H9 (cell line): ENCODE measurements at regions not wholly inside any gene's neighbourhood (a gene's known extent, or its start where the extent isn't known, plus 50 kb on each side); places are given as distances from the start of the nearest gene placed in this dataset.
A peak's percentile ranks its signal among the peaks of the same experiment; 100 is the strongest.

Experiments
- DNase-seq: peaks from one replicate; pipeline ENCODE4 v3.0.0-alpha.2; 2017
- H2AFZ ChIP-seq: one replicate; pipeline ENCODE4 v1.6.1; 2013; ENCODE audit warnings: mild to moderate bottlenecking, low read length, control low read depth, moderate library complexity
- H2AK5ac ChIP-seq: 2 replicates; pipeline ENCODE4 v1.6.1; 2013; ENCODE audit warnings: low read length, control low read depth, mixed read lengths; ENCODE audit not compliant: insufficient read length
- H2BK120ac ChIP-seq: one replicate; pipeline ENCODE4 v1.6.1; 2013; ENCODE audit warnings: low read depth, mild to moderate bottlenecking, low read length, control low read depth, inconsistent platforms; ENCODE audit not compliant: poor library complexity, severe bottlenecking
- H2BK12ac ChIP-seq: 2 replicates; pipeline ENCODE4 v1.6.1; 2013; ENCODE audit warnings: low read length, control low read depth, mixed read lengths, low read depth; ENCODE audit not compliant: insufficient read length
- H2BK15ac ChIP-seq: 2 replicates; pipeline ENCODE4 v1.6.1; 2013; ENCODE audit warnings: low read depth, low read length, control low read depth
- H2BK20ac ChIP-seq: one replicate; pipeline ENCODE4 v1.6.1; 2013; ENCODE audit warnings: low read depth, mild to moderate bottlenecking, low read length, control low read depth, inconsistent platforms; ENCODE audit not compliant: poor library complexity, severe bottlenecking
- H2BK5ac ChIP-seq: 2 replicates; pipeline ENCODE4 v1.6.1; 2013; ENCODE audit warnings: low read length, control low read depth, mixed read lengths; ENCODE audit not compliant: insufficient read length
- H3K14ac ChIP-seq: 2 replicates; pipeline ENCODE4 v1.6.1; 2013; ENCODE audit warnings: low read length, control low read depth; ENCODE audit not compliant: insufficient read depth
- H3K18ac ChIP-seq: 2 replicates; pipeline ENCODE4 v1.6.1; 2013; ENCODE audit warnings: low read depth, mild to moderate bottlenecking, mixed read lengths, low read length, control low read depth; ENCODE audit not compliant: insufficient read length
- H3K23ac ChIP-seq: 2 replicates; pipeline ENCODE4 v1.6.1; 2013; ENCODE audit warnings: low read length, control low read depth, mixed read lengths, low read depth; ENCODE audit not compliant: insufficient read length
- H3K23me2 ChIP-seq: 2 replicates; pipeline ENCODE4 v1.6.1; 2013; ENCODE audit warnings: low read depth, mild to moderate bottlenecking, mixed read lengths, low read length, control low read depth; ENCODE audit not compliant: insufficient read length, poor library complexity, severe bottlenecking
- H3K27ac ChIP-seq: 2 replicates; pipeline ENCODE4 v1.5.1; 2013; ENCODE audit warnings: low read length, control low read depth, mixed read lengths, low read depth; ENCODE audit not compliant: insufficient read length
- H3K27me3 ChIP-seq: 2 replicates; pipeline ENCODE4 v1.6.1; 2013; ENCODE audit warnings: low read length, control low read depth, inconsistent platforms; ENCODE audit not compliant: insufficient read depth
- H3K4ac ChIP-seq: 2 replicates; pipeline ENCODE4 v1.6.1; 2013; ENCODE audit warnings: low read depth, mild to moderate bottlenecking, control low read depth, inconsistent platforms, low read length, moderate library complexity
- H3K4me1 ChIP-seq: 2 replicates; pipeline ENCODE4 v1.6.1; 2013; ENCODE audit warnings: low read length, control low read depth, inconsistent platforms; ENCODE audit not compliant: insufficient read depth
- H3K4me2 ChIP-seq: 2 replicates; pipeline ENCODE4 v1.6.1; 2013; ENCODE audit warnings: low read length, control low read depth, mixed read lengths; ENCODE audit not compliant: insufficient read length, insufficient read depth
- H3K56ac ChIP-seq: 2 replicates; pipeline ENCODE4 v1.6.1; 2013; ENCODE audit warnings: low read depth, mild to moderate bottlenecking, mixed read lengths, low read length, control low read depth; ENCODE audit not compliant: insufficient read length
- H3K79me1 ChIP-seq: 2 replicates; pipeline ENCODE4 v1.6.1; 2013; ENCODE audit warnings: low read depth, mild to moderate bottlenecking, moderate library complexity, low read length, control low read depth, inconsistent platforms; ENCODE audit not compliant: insufficient read depth, poor library complexity, severe bottlenecking
- H3K79me2 ChIP-seq: 2 replicates; pipeline ENCODE4 v1.6.1; 2013; ENCODE audit warnings: low read length, control low read depth, inconsistent platforms; ENCODE audit not compliant: insufficient read depth
- H3K9ac ChIP-seq: 2 replicates; pipeline ENCODE4 v1.6.1; 2013; ENCODE audit warnings: low read length, control low read depth, mixed read lengths; ENCODE audit not compliant: insufficient read length; ENCODE audit errors: extremely low read depth
- H3K9me3 ChIP-seq: one replicate; pipeline ENCODE4 v1.6.1; 2013; ENCODE audit warnings: low read depth, low read length, inconsistent platforms; ENCODE audit not compliant: control insufficient read depth
- H3T11ph ChIP-seq: one replicate; pipeline ENCODE4 v1.6.1; 2013; ENCODE audit warnings: mild to moderate bottlenecking, low read length, control low read depth, inconsistent platforms
- H4K20me1 ChIP-seq: one replicate; pipeline ENCODE4 v1.6.1; 2013; ENCODE audit not compliant: control insufficient read depth, insufficient read length, insufficient read depth
- H4K5ac ChIP-seq: 2 replicates; pipeline ENCODE4 v1.6.1; 2013; ENCODE audit warnings: low read depth, mild to moderate bottlenecking, mixed read lengths, low read length, control low read depth; ENCODE audit not compliant: insufficient read length
- H4K8ac ChIP-seq: replicated peaks from 2 replicates; pipeline ENCODE4 v1.6.1; 2013; ENCODE audit warnings: low read length, control low read depth, mixed read lengths, low read depth; ENCODE audit not compliant: insufficient read length
- H4K91ac ChIP-seq: 2 replicates; pipeline ENCODE4 v1.6.1; 2013; ENCODE audit warnings: low read depth, mild to moderate bottlenecking, moderate library complexity, mixed read lengths, low read length, control low read depth; ENCODE audit not compliant: insufficient read length
- H3K27ac Mint-ChIP-seq, 3 experiments: 2 replicates in 2 of 3; 3 replicates in 1 of 3; pipeline ENCODE4 v1.8.0; 2020 to 2021; ENCODE audit warnings: mixed read lengths in 3 of 3, mild to moderate bottlenecking in 1 of 3, moderate library complexity in 1 of 3
- H3K27me3 Mint-ChIP-seq: 2 replicates; pipeline ENCODE4 v1.8.0; 2021; ENCODE audit warnings: low read depth, mild to moderate bottlenecking, moderate library complexity, mixed read lengths
- H3K36me3 Mint-ChIP-seq, 3 experiments: 2 replicates in 2 of 3; 3 replicates in 1 of 3; pipeline ENCODE4 v1.8.0; 2020 to 2021; ENCODE audit warnings: low read depth in 3 of 3, mixed read lengths in 3 of 3; ENCODE audit not compliant: insufficient read depth in 1 of 3
- H3K4me1 Mint-ChIP-seq, 2 experiments: 2 replicates each; pipeline ENCODE4 v1.8.0; 2020; ENCODE audit warnings: mixed read lengths in 2 of 2
- H3K4me3 Mint-ChIP-seq, 2 experiments: 2 replicates in 1 of 2; 3 replicates in 1 of 2; pipeline ENCODE4 v1.8.0; 2020 to 2021; ENCODE audit warnings: mild to moderate bottlenecking in 2 of 2, mixed read lengths in 2 of 2, moderate library complexity in 1 of 2
- H3K9me3 Mint-ChIP-seq, 2 experiments: 2 replicates in 1 of 2; 3 replicates in 1 of 2; pipeline ENCODE4 v1.8.0; 2020; ENCODE audit warnings: mild to moderate bottlenecking in 2 of 2, mixed read lengths in 2 of 2, moderate library complexity in 1 of 2
- WGBS: extraction: QIAGEN DNeasy Blood & Tissue Kit; methylation state at CpG from one replicate; pipeline ENCODE4 v1.1.7; 2013; ENCODE audit warnings: missing lambda C conversion rate, low lambda C conversion rate, mixed read lengths; ENCODE audit not compliant: insufficient read length; ENCODE audit errors: extremely low coverage; 5-methylcytosine and 5-hydroxymethylcytosine counted together
- TF ChIP-seq, protein P1 (sequence below): fragments of 200-600 bp; sonication (generic); conservative IDR thresholded peaks from 3 replicates; pipeline ENCODE4 v1.8.0; 2021; ENCODE audit warnings: antibody characterized with exemption, mild to moderate bottlenecking

DNA sequence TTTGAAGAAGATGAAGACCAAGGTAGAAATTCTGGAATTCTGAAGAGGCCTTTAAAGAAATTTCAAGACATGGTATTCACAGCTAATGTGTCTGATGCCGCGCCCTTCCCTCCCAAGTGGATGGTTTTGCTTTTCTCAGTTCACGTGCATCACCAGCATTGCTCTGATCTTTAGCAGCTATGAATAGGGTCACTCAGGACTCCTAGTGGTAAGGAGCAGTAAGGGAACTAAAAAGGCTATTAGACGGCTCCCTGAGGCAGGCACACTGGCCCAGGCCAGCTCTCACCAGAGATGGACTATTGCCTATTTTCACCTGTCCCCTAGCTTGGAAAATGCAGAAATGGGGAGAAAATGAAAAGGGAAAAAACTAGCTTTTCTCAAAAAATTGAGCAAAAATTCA lies 447.5 kb upstream of the RASGEF1B start:
- Mint-ChIP-seq H3K27me3 (no peaks in the 10 kb centered on the region), H3K4me1 (0 out of 4 replicates have a peak, but pooled peaks cover 0 to 1% of the 10 kb centered on the region in 2 experiments), H3K9me3 (no peaks in the 10 kb centered on the region), H3K27ac (no peak overlapping the region), H3K36me3 (no peaks in the 10 kb centered on the region), H3K4me3 (no peak overlapping the region)
- Histone ChIP-seq H3T11ph (no peak overlapping the region), H2BK15ac (no peak overlapping the region), H3K18ac (no peak overlapping the region), H4K91ac (no peak overlapping the region), H3K56ac (no peak overlapping the region), H3K9ac (no peak overlapping the region), H2AFZ (no peak overlapping the region), H3K4me2 (no peak overlapping the region), H4K5ac (no peak overlapping the region), H3K23me2 (no peaks in the 10 kb centered on the region), H3K9me3 (no peaks in the 10 kb centered on the region), H3K27ac (no peak overlapping the region), H2AK5ac (no peak overlapping the region), H2BK5ac (no peak overlapping the region), H3K4me1 (no peaks in the 10 kb centered on the region), H2BK20ac (no peak overlapping the region), H3K79me1 (no peaks in the 10 kb centered on the region), H2BK12ac (no peak overlapping the region), H3K23ac (no peak overlapping the region), H2BK120ac (no peak overlapping the region), H3K27me3 (no peaks in the 10 kb centered on the region), H4K8ac (no peak overlapping the region), H3K4ac (no peak overlapping the region), H4K20me1 (no peaks in the 10 kb centered on the region), H3K79me2 (no peaks in the 10 kb centered on the region), H3K14ac (no peak overlapping the region)
- WGBS = no CpG with 5 or more reads among the region's 4 CpGs
- TF ChIP-seq, protein P1, sequence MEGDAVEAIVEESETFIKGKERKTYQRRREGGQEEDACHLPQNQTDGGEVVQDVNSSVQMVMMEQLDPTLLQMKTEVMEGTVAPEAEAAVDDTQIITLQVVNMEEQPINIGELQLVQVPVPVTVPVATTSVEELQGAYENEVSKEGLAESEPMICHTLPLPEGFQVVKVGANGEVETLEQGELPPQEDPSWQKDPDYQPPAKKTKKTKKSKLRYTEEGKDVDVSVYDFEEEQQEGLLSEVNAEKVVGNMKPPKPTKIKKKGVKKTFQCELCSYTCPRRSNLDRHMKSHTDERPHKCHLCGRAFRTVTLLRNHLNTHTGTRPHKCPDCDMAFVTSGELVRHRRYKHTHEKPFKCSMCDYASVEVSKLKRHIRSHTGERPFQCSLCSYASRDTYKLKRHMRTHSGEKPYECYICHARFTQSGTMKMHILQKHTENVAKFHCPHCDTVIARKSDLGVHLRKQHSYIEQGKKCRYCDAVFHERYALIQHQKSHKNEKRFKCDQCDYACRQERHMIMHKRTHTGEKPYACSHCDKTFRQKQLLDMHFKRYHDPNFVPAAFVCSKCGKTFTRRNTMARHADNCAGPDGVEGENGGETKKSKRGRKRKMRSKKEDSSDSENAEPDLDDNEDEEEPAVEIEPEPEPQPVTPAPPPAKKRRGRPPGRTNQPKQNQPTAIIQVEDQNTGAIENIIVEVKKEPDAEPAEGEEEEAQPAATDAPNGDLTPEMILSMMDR = peak; percentile 65
- peak; percentile 38 for DNase-seq
